Loucy (cell line): ENCODE measurements at regions not wholly inside any gene's neighbourhood (a gene's known extent, or its start where the extent isn't known, plus 50 kb on each side); places are given as distances from the start of the nearest gene placed in this dataset.

Experiments used
- H2AFZ ChIP-seq: fragments of 200-600 bp; sonication (generic); 2 replicates; pipeline ENCODE4 v1.6.0; 2016; ENCODE audit warnings: antibody characterized with exemption, mild to moderate bottlenecking, low read length, moderate library complexity
- H3F3A ChIP-seq: fragments of 200-600 bp; 2 replicates; pipeline ENCODE4 v1.6.0; 2016; ENCODE audit warnings: antibody characterized with exemption, low read depth, mild to moderate bottlenecking
- H3K27me3 ChIP-seq: fragments of 200-600 bp; sonication (generic); 2 replicates; pipeline ENCODE4 v1.6.1; 2014; ENCODE audit warnings: low read length, mild to moderate bottlenecking; ENCODE audit not compliant: insufficient read depth, poor library complexity, severe bottlenecking
- H3K36me3 ChIP-seq: fragments of 200-600 bp; sonication (generic); 2 replicates; pipeline ENCODE4 v1.6.1; 2016; ENCODE audit warnings: low read length; ENCODE audit not compliant: insufficient read depth
- H3K4me1 ChIP-seq: fragments of 200-600 bp; sonication (generic); 2 replicates; pipeline ENCODE4 v1.5.1; 2014; ENCODE audit warnings: low read length, mild to moderate bottlenecking; ENCODE audit not compliant: insufficient read depth, poor library complexity, severe bottlenecking
- H3K4me2 ChIP-seq: fragments of 200-600 bp; sonication (generic); 2 replicates; pipeline ENCODE4 v1.6.0; 2014; ENCODE audit warnings: antibody characterized with exemption, low read length, low read depth, mild to moderate bottlenecking; ENCODE audit not compliant: poor library complexity, severe bottlenecking
- H3K4me3 ChIP-seq: fragments of 200-600 bp; sonication (generic); 2 replicates; pipeline ENCODE4 v1.5.1; 2014; ENCODE audit warnings: low read length, mild to moderate bottlenecking, mixed read lengths; ENCODE audit not compliant: poor library complexity, severe bottlenecking
- H3K79me2 ChIP-seq: fragments of 200-600 bp; sonication (generic); 2 replicates; pipeline ENCODE4 v1.6.1; 2014; ENCODE audit warnings: low read length; ENCODE audit not compliant: insufficient read depth
- H3K9ac ChIP-seq: fragments of 200-600 bp; sonication (generic); 2 replicates; pipeline ENCODE4 v1.6.0; 2014; ENCODE audit warnings: mild to moderate bottlenecking, low read depth, low read length, moderate library complexity; ENCODE audit not compliant: poor library complexity, severe bottlenecking
- H3K9me2 ChIP-seq: fragments of 200-600 bp; sonication (generic); replicated peaks from 2 replicates; pipeline ENCODE4 v1.6.1; 2016; ENCODE audit warnings: low read depth, low read length, mixed read lengths
- H3K9me3 ChIP-seq: fragments of 200-600 bp; sonication (generic); 2 replicates; pipeline ENCODE4 v1.6.1; 2014; ENCODE audit warnings: mild to moderate bottlenecking, antibody characterized with exemption, low read length, low read depth; ENCODE audit not compliant: insufficient read depth
- H4K20me1 ChIP-seq: fragments of 200-600 bp; sonication (generic); 2 replicates; pipeline ENCODE4 v1.6.0; 2014; ENCODE audit warnings: antibody characterized with exemption, low read length, mild to moderate bottlenecking; ENCODE audit not compliant: insufficient read depth, poor library complexity, severe bottlenecking
- CTCF ChIP-seq: fragments of 200-600 bp; sonication (generic); conservative IDR thresholded peaks from 2 replicates; pipeline ENCODE4 v1.5.1; 2014; ENCODE audit warnings: mild to moderate bottlenecking, antibody characterized with exemption, low read length
- EZH2phosphoT487 ChIP-seq: fragments of 200-600 bp; IDR thresholded peaks from 2 replicates; pipeline ENCODE4 v1.6.1; 2018; ENCODE audit warnings: antibody characterized with exemption, mild to moderate bottlenecking, moderate library complexity, borderline replicate concordance

GRCh38 chr2:188193230-188193629, 98.4 kb upstream of the GULP1 start:
- no peak for TF ChIP-seq CTCF
- no peak for TF ChIP-seq EZH2phosphoT487
- Histone ChIP-seq H4K20me1 (no peaks in the 10 kb centered on the region), H3K36me3 (no peaks in the 10 kb centered on the region), H3K9me3 (no peaks in the 10 kb centered on the region), H3K79me2 (no peaks in the 10 kb centered on the region), H3F3A (no peaks in the 10 kb centered on the region), H2AFZ (no peak overlapping the region), H3K4me2 (no peak overlapping the region), H3K9ac (no peak overlapping the region), H3K27me3 (no peaks in the 10 kb centered on the region), H3K4me1 (no peaks in the 10 kb centered on the region), H3K4me3 (no peak overlapping the region), H3K9me2 (no peaks in the 10 kb centered on the region)

GRCh38 chr2:188196343-188197008, 95.2 kb upstream of the GULP1 start:
- Histone ChIP-seq H2AFZ (no peak overlapping the region), H3K9me2 (no peaks in the 10 kb centered on the region), H3K36me3 (no peaks in the 10 kb centered on the region), H3K9me3 (no peaks in the 10 kb centered on the region), H3K9ac (no peak overlapping the region), H3K4me1 (no peaks in the 10 kb centered on the region), H3K4me2 (no peak overlapping the region), H3K79me2 (no peaks in the 10 kb centered on the region), H3F3A (no peaks in the 10 kb centered on the region), H3K27me3 (no peaks in the 10 kb centered on the region), H4K20me1 (no peaks in the 10 kb centered on the region), H3K4me3 (no peak overlapping the region)
- no peak for TF ChIP-seq CTCF

- H3K9me2 ChIP-seq = no peaks in the 10 kb centered on the region
- H3F3A ChIP-seq = no peaks in the 10 kb centered on the region
- no peaks in the 10 kb centered on the region for H3K27me3 ChIP-seq
- no peaks in the 10 kb centered on the region for H3K79me2 ChIP-seq
- H3K4me3 ChIP-seq = no peak overlapping the region
- H3K36me3 ChIP-seq = no peaks in the 10 kb centered on the region
- H3K4me2 ChIP-seq = no peak overlapping the region
- H2AFZ ChIP-seq = no peak overlapping the region
- H3K4me1 ChIP-seq = no peaks in the 10 kb centered on the region
- no peaks in the 10 kb centered on the region for H4K20me1 ChIP-seq
- H3K9me3 ChIP-seq = no peaks in the 10 kb centered on the region
- no peak overlapping the region for H3K9ac ChIP-seq
- TF ChIP-seq CTCF (no peak), EZH2phosphoT487 (no peak)
Measured at GRCh38 chr2:188199716-188200128, 92.0 kb upstream of the GULP1 start.
